OCI-LY1 (cell line): ENCODE measurements at regions not wholly inside any gene's neighbourhood (a gene's known extent, or its start where the extent isn't known, plus 50 kb on each side); places are given as distances from the start of the nearest gene placed in this dataset.

ENCODE experiments used
- EZH2 ChIP-seq: fragments of 200-600 bp; sonication (generic), shearing (Covaris generic); IDR thresholded peaks from 2 replicates; pipeline ENCODE4 v1.8.0; 2017; ENCODE audit warnings: borderline replicate concordance, mixed run types, mild to moderate bottlenecking, antibody characterized with exemption, low read length, moderate library complexity, mixed read lengths
- TF ChIP-seq, protein P1 (sequence below): fragments of 200-600 bp; sonication (generic), shearing (Covaris generic); IDR thresholded peaks from 2 replicates; pipeline ENCODE4 v1.5.1; 2017; ENCODE audit warnings: mild to moderate bottlenecking, antibody characterized with exemption, low read length, moderate library complexity, mixed read lengths

DNA sequence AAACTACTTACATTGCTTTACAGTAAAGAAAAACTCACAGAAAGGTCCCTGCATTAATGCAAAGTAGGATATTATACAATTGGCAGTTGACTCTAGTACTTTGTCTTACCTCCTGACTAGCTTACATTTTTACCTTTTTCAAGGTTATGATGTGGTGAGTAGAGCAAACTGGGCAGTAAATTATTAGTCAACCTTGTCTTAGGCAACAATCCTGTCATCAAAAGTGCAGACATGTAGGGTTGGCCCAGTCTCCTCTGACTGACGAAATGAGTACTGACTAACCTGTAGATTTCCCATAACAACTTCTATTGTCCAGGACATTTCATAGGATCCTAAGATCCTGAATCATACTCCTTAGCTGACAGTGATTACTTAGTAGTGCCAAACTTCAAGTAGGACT lies 142.0 kb upstream of the NUDT6 start:
- TF ChIP-seq, protein P1, sequence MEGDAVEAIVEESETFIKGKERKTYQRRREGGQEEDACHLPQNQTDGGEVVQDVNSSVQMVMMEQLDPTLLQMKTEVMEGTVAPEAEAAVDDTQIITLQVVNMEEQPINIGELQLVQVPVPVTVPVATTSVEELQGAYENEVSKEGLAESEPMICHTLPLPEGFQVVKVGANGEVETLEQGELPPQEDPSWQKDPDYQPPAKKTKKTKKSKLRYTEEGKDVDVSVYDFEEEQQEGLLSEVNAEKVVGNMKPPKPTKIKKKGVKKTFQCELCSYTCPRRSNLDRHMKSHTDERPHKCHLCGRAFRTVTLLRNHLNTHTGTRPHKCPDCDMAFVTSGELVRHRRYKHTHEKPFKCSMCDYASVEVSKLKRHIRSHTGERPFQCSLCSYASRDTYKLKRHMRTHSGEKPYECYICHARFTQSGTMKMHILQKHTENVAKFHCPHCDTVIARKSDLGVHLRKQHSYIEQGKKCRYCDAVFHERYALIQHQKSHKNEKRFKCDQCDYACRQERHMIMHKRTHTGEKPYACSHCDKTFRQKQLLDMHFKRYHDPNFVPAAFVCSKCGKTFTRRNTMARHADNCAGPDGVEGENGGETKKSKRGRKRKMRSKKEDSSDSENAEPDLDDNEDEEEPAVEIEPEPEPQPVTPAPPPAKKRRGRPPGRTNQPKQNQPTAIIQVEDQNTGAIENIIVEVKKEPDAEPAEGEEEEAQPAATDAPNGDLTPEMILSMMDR, result no peak
- no peak for TF ChIP-seq EZH2
